ENCODE measurements at regions not wholly inside any gene's neighbourhood (a gene's known extent, or its start where the extent isn't known, plus 50 kb on each side); places are given as distances from the start of the nearest gene placed in this dataset.
A peak's percentile ranks its signal among the peaks of the same experiment; 100 is the strongest.

- DNase-seq, result no peak
Observed at GRCh38 chr15:60096157-60096556, 92.0 kb downstream of the FOXB1 start.

GRCh38 chr15:60101416-60101815 is 97.3 kb downstream of the FOXB1 start:
- DNase-seq, result no peak

- no peak for DNase-seq
Observed at GRCh38 chr15:60102748-60103147, 98.6 kb downstream of the FOXB1 start.

GRCh38 chr15:60110909-60111308 is 106.8 kb downstream of the FOXB1 start:
- DNase-seq, result no peak

GRCh38 chr15:60115579-60116380 is 111.7 kb downstream of the FOXB1 start:
- DNase-seq, result no peak

- DNase-seq, result no peak
Observed at GRCh38 chr15:60116456-60117089, 112.5 kb downstream of the FOXB1 start.

GRCh38 chr15:60118146-60118545 is 114.0 kb downstream of the FOXB1 start:
- no peak for DNase-seq

GRCh38 chr15:60118626-60119025 is 114.5 kb downstream of the FOXB1 start:
- DNase-seq, result no peak

GRCh38 chr15:60119101-60119500 is 115.0 kb downstream of the FOXB1 start:
- DNase-seq, result no peak

- no peak for DNase-seq
Observed at GRCh38 chr15:60120100-60120499, 116.0 kb downstream of the FOXB1 start.

- DNase-seq, result peak; percentile 66
Observed at GRCh38 chr15:60121845-60122244, 117.7 kb downstream of the FOXB1 start.

- DNase-seq, result no peak
Observed at GRCh38 chr15:60122691-60123090, 118.6 kb downstream of the FOXB1 start.

- DNase-seq, result no peak
Observed at GRCh38 chr15:60124460-60125070, 120.5 kb downstream of the FOXB1 start.

- DNase-seq, result no peak
Observed at GRCh38 chr15:60125334-60125733, 121.2 kb downstream of the FOXB1 start.

GRCh38 chr15:60126200-60126599 is 122.1 kb downstream of the FOXB1 start:
- DNase-seq, result no peak

- no peak for DNase-seq
Observed at GRCh38 chr15:60126661-60127060, 122.5 kb downstream of the FOXB1 start.

GRCh38 chr15:60128000-60128376 is 123.9 kb downstream of the FOXB1 start:
- DNase-seq, result peak; percentile 63

GRCh38 chr15:60128710-60129109 is 124.6 kb downstream of the FOXB1 start:
- DNase-seq, result no peak

- DNase-seq, result no peak
Observed at GRCh38 chr15:60130398-60130797, 126.3 kb downstream of the FOXB1 start.

GRCh38 chr15:60130821-60131220 is 126.7 kb downstream of the FOXB1 start:
- DNase-seq, result no peak

- no peak for DNase-seq
Observed at GRCh38 chr15:60134609-60135008, 130.5 kb downstream of the FOXB1 start.

- no peak for DNase-seq
Observed at GRCh38 chr15:60135961-60136360, 131.8 kb downstream of the FOXB1 start.

- DNase-seq, result no peak
Observed at GRCh38 chr15:60137711-60138396, 133.7 kb downstream of the FOXB1 start.

All from activated effector memory CD4-positive, alpha-beta T cell treated with anti-CD3 and anti-CD28 coated beads, Interleukin-2, amount 50 U/mL, for 16 hours (primary cell).